GM23338 (cell line): ENCODE measurements at regions not wholly inside any gene's neighbourhood (a gene's known extent, or its start where the extent isn't known, plus 50 kb on each side); places are given as distances from the start of the nearest gene placed in this dataset.

Experiments
- CREB1 ChIP-seq: fragments of 250-450 bp; sonication (Bioruptor Pico); IDR thresholded peaks from 2 replicates; pipeline ENCODE4 v1.5.0; 2020; ENCODE audit warnings: low read depth, mild to moderate bottlenecking, moderate library complexity
- EZH2 ChIP-seq: fragments of 200-600 bp; sonication (generic); IDR thresholded peaks from one replicate; pipeline ENCODE4 v1.8.0; 2017; ENCODE audit warnings: antibody characterized with exemption, mild to moderate bottlenecking, low read depth; ENCODE audit not compliant: unreplicated experiment
- EZH2phosphoT487 ChIP-seq: fragments of 200-600 bp; sonication (generic); IDR thresholded peaks from one replicate; pipeline ENCODE4 v1.8.1; 2018; ENCODE audit warnings: antibody characterized with exemption; ENCODE audit not compliant: unreplicated experiment
- JUNB ChIP-seq: IDR thresholded peaks from one replicate; pipeline ENCODE4 v1.6.1; 2016; ENCODE audit warnings: antibody characterized with exemption; ENCODE audit not compliant: unreplicated experiment
- NANOG ChIP-seq: IDR thresholded peaks from 2 replicates; pipeline ENCODE4 v1.6.1; 2016; ENCODE audit warnings: antibody characterized with exemption, borderline replicate concordance
- POLR2AphosphoS5 ChIP-seq: IDR thresholded peaks from 2 replicates; pipeline ENCODE4 v1.6.1; 2016; ENCODE audit warnings: antibody characterized with exemption, low read depth
- STAT1 ChIP-seq: IDR thresholded peaks from one replicate; pipeline ENCODE4 v1.6.1; 2016; ENCODE audit warnings: antibody characterized with exemption; ENCODE audit not compliant: unreplicated experiment
- ZNF114 ChIP-seq: fragments of 250-450 bp; sonication (Bioruptor Pico); IDR thresholded peaks from 2 replicates; pipeline ENCODE4 v1.5.0; 2020; ENCODE audit warnings: mild to moderate bottlenecking, moderate library complexity
- ZNF331 ChIP-seq: fragments of 250-450 bp; sonication (Bioruptor Pico); IDR thresholded peaks from 2 replicates; pipeline ENCODE4 v1.5.0; 2020; ENCODE audit warnings: low read depth, mild to moderate bottlenecking, moderate library complexity
- ZNF462 ChIP-seq: fragments of 250-450 bp; sonication (Bioruptor Pico); IDR thresholded peaks from 2 replicates; pipeline ENCODE4 v1.5.0; 2020; ENCODE audit warnings: mild to moderate bottlenecking, moderate library complexity
- TF ChIP-seq, protein P1 (sequence below), 2 experiments: fragments of 200-600 bp in 1 of 2; sonication (generic) in 1 of 2; conservative IDR thresholded peaks; 2 replicates each; pipeline versions ENCODE4 v1.5.1 to v1.6.1; 2016 to 2017; ENCODE audit warnings: antibody characterized with exemption in 2 of 2, low read depth in 2 of 2, mild to moderate bottlenecking in 2 of 2, moderate library complexity in 1 of 2
- TF ChIP-seq, protein P2 (sequence below): IDR thresholded peaks from one replicate; pipeline ENCODE4 v1.6.1; 2018; ENCODE audit warnings: antibody characterized with exemption; ENCODE audit not compliant: unreplicated experiment
- TF ChIP-seq, protein P3 (sequence below): IDR thresholded peaks from 2 replicates; pipeline ENCODE4 v1.6.1; 2016; ENCODE audit warnings: antibody characterized with exemption

DNA sequence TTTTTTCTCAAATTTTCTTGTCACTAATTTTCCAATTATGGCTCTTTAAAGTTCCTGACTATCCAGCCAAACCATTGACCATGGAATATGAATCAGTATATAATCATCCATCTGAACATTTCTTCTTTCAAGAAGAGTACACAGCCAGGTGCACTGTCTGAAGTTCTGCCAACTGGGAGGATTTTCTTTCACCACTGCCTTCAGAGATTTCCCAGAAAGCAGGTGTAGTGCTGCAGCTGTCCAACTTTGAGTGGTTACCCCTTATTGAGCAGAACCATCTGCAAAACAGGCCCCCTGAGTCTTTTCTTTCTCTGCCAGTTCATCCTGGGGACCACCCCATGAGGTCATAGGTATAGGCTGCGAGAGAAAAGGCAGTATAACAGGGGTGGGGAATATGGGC is 1213.2 kb downstream of the RAPGEF2 start:
- TF ChIP-seq, protein P1, sequence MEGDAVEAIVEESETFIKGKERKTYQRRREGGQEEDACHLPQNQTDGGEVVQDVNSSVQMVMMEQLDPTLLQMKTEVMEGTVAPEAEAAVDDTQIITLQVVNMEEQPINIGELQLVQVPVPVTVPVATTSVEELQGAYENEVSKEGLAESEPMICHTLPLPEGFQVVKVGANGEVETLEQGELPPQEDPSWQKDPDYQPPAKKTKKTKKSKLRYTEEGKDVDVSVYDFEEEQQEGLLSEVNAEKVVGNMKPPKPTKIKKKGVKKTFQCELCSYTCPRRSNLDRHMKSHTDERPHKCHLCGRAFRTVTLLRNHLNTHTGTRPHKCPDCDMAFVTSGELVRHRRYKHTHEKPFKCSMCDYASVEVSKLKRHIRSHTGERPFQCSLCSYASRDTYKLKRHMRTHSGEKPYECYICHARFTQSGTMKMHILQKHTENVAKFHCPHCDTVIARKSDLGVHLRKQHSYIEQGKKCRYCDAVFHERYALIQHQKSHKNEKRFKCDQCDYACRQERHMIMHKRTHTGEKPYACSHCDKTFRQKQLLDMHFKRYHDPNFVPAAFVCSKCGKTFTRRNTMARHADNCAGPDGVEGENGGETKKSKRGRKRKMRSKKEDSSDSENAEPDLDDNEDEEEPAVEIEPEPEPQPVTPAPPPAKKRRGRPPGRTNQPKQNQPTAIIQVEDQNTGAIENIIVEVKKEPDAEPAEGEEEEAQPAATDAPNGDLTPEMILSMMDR (conservative IDR thresholded peaks at IDR 0.05; ENCODE audit: low read depth in 2 of 2): no peak
- TF ChIP-seq EZH2: no peak
- no peak for TF ChIP-seq EZH2phosphoT487
- TF ChIP-seq POLR2AphosphoS5: no peak
- TF ChIP-seq ZNF462 (CRISPR knock-in tag): no peak
- no peak for TF ChIP-seq ZNF331
- no peak for TF ChIP-seq CREB1 (CRISPR knock-in tag)
- TF ChIP-seq JUNB: no peak
- TF ChIP-seq, protein P2, sequence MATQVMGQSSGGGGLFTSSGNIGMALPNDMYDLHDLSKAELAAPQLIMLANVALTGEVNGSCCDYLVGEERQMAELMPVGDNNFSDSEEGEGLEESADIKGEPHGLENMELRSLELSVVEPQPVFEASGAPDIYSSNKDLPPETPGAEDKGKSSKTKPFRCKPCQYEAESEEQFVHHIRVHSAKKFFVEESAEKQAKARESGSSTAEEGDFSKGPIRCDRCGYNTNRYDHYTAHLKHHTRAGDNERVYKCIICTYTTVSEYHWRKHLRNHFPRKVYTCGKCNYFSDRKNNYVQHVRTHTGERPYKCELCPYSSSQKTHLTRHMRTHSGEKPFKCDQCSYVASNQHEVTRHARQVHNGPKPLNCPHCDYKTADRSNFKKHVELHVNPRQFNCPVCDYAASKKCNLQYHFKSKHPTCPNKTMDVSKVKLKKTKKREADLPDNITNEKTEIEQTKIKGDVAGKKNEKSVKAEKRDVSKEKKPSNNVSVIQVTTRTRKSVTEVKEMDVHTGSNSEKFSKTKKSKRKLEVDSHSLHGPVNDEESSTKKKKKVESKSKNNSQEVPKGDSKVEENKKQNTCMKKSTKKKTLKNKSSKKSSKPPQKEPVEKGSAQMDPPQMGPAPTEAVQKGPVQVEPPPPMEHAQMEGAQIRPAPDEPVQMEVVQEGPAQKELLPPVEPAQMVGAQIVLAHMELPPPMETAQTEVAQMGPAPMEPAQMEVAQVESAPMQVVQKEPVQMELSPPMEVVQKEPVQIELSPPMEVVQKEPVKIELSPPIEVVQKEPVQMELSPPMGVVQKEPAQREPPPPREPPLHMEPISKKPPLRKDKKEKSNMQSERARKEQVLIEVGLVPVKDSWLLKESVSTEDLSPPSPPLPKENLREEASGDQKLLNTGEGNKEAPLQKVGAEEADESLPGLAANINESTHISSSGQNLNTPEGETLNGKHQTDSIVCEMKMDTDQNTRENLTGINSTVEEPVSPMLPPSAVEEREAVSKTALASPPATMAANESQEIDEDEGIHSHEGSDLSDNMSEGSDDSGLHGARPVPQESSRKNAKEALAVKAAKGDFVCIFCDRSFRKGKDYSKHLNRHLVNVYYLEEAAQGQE: no peak
- TF ChIP-seq STAT1: no peak
- no peak for TF ChIP-seq ZNF114 (CRISPR knock-in tag)
- TF ChIP-seq, protein P3, sequence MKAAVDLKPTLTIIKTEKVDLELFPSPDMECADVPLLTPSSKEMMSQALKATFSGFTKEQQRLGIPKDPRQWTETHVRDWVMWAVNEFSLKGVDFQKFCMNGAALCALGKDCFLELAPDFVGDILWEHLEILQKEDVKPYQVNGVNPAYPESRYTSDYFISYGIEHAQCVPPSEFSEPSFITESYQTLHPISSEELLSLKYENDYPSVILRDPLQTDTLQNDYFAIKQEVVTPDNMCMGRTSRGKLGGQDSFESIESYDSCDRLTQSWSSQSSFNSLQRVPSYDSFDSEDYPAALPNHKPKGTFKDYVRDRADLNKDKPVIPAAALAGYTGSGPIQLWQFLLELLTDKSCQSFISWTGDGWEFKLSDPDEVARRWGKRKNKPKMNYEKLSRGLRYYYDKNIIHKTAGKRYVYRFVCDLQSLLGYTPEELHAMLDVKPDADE: no peak
- no peak for TF ChIP-seq NANOG
